ENCODE measurements at regions not wholly inside any gene's neighbourhood (a gene's known extent, or its start where the extent isn't known, plus 50 kb on each side); places are given as distances from the start of the nearest gene placed in this dataset.
A peak's percentile ranks its signal among the peaks of the same experiment; 100 is the strongest.

- intact Hi-C loops (cut with micrococcal nuclease) = no loop called here
- no peak overlapping the region for H3K4me3 ChIP-seq (replicated peaks in 1 of 3; ENCODE audit: low read depth in 2 of 3, low read length in 3 of 3)
- H3K36me3 ChIP-seq (replicated peaks in 1 of 2; ENCODE audit: control insufficient read depth in 1 of 2, insufficient read depth in 2 of 2, low read length in 2 of 2) = no peaks in the 10 kb centered on the region
- no peak overlapping the region for H3K9ac ChIP-seq (ENCODE audit: insufficient read depth, low read length, poor library complexity, severe bottlenecking)
- TF ChIP-seq CTCF (IDR thresholded peaks at IDR 0.05) = no peak
- H3K27me3 Mint-ChIP-seq (ENCODE audit: low read depth in 3 of 3) = peaks cover 0 to 2% (median 1%) of the 10 kb centered on the region in 3 donors
- H3K4me2 ChIP-seq (replicated peaks; ENCODE audit: extremely low read depth, low read length, poor library complexity, severe bottlenecking) = no peak overlapping the region
- peaks cover 0 to 4% (median 2%) of the 10 kb centered on the region in 7 donors for H3K9me3 Mint-ChIP-seq
- no peaks in the 10 kb centered on the region for H3K4me1 Mint-ChIP-seq
- no peaks in the 10 kb centered on the region for H3K27me3 ChIP-seq (ENCODE audit: control insufficient read depth in 2 of 2, insufficient read depth in 2 of 2, low read length in 2 of 2)
- H3K79me2 ChIP-seq (ENCODE audit: insufficient read depth, low read length) = no peaks in the 10 kb centered on the region
- no peaks in the 10 kb centered on the region for H4K20me1 ChIP-seq (ENCODE audit: insufficient read depth, low read length)
- peak overlapping the region in 2 of 7 donors; percentile 3 to 51 for H3K27ac Mint-ChIP-seq
- DNase-seq = no peak
- H3K9me3 ChIP-seq (replicated peaks in 1 of 2; ENCODE audit: control insufficient read depth in 1 of 2, insufficient read depth in 1 of 2, low read length in 2 of 2) = no peaks in the 10 kb centered on the region
- 79% methylated on average over 2 of the region's 7 CpGs for WGBS (ENCODE audit: insufficient coverage)
- H3K4me1 ChIP-seq (ENCODE audit: control insufficient read depth in 1 of 2, insufficient read depth in 2 of 2, low read length in 2 of 2) = no peaks in the 10 kb centered on the region
- H3K4me3 Mint-ChIP-seq = no peak overlapping the region
- no peak overlapping the region for H3K27ac ChIP-seq (ENCODE audit: low read depth in 1 of 2, low read length in 2 of 2)
- no peak overlapping the region for H2AFZ ChIP-seq (ENCODE audit: insufficient read depth, low read depth, low read length, poor library complexity, severe bottlenecking)
- no peaks in the 10 kb centered on the region for H3K36me3 Mint-ChIP-seq
These were observed 163.7 kb downstream of the MACC1 start for GRCh38 chr7:20053334-20054104.

- no peaks in the 10 kb centered on the region for H3K36me3 ChIP-seq (replicated peaks in 1 of 2; ENCODE audit: control insufficient read depth in 1 of 2, insufficient read depth in 2 of 2, low read length in 2 of 2)
- peaks cover 0 to 2% (median 0%) of the 10 kb centered on the region in 3 donors for H3K27me3 Mint-ChIP-seq (ENCODE audit: low read depth in 3 of 3)
These were observed 166.8 kb downstream of the MACC1 start for GRCh38 chr7:20050241-20050966.

More at GRCh38 chr7:20050241-20050966, 166.8 kb downstream of the MACC1 start:
- Histone ChIP-seq H4K20me1 (ENCODE audit: insufficient read depth, low read length) (no peaks in the 10 kb centered on the region), H3K9ac (ENCODE audit: insufficient read depth, low read length, poor library complexity, severe bottlenecking) (no peak overlapping the region), H3K4me1 (ENCODE audit: control insufficient read depth in 1 of 2, insufficient read depth in 2 of 2, low read length in 2 of 2) (no peaks in the 10 kb centered on the region), H3K4me3 (replicated peaks in 1 of 3; ENCODE audit: low read depth in 2 of 3, low read length in 3 of 3) (no peak overlapping the region), H3K27me3 (ENCODE audit: control insufficient read depth in 2 of 2, insufficient read depth in 2 of 2, low read length in 2 of 2) (no peaks in the 10 kb centered on the region), H3K9me3 (replicated peaks in 1 of 2; ENCODE audit: control insufficient read depth in 1 of 2, insufficient read depth in 1 of 2, low read length in 2 of 2) (no peaks in the 10 kb centered on the region), H2AFZ (ENCODE audit: insufficient read depth, low read depth, low read length, poor library complexity, severe bottlenecking) (no peak overlapping the region), H3K4me2 (replicated peaks; ENCODE audit: extremely low read depth, low read length, poor library complexity, severe bottlenecking) (no peak overlapping the region), H3K79me2 (ENCODE audit: insufficient read depth, low read length) (no peaks in the 10 kb centered on the region), H3K27ac (ENCODE audit: low read depth in 1 of 2, low read length in 2 of 2) (no peak overlapping the region)
- Mint-ChIP-seq H3K36me3 (no peaks in the 10 kb centered on the region), H3K4me1 (no peaks in the 10 kb centered on the region), H3K27ac (no peak overlapping the region), H3K9me3 (peaks cover 0 to 4% (median 2%) of the 10 kb centered on the region in 7 donors), H3K4me3 (no peak overlapping the region)
- DNase-seq = no peak
- no peak for TF ChIP-seq CTCF (IDR thresholded peaks at IDR 0.05)
- intact Hi-C loops (cut with micrococcal nuclease) = no loop called here

Data from CD14-positive monocyte (primary cell).